ENCODE measurements at regions not wholly inside any gene's neighbourhood (a gene's known extent, or its start where the extent isn't known, plus 50 kb on each side); places are given as distances from the start of the nearest gene placed in this dataset.
"Not testable (repeated sequence)": the region's sequence is repeated elsewhere in the genome, so short reads cannot be mapped to it uniquely, and the experiment has no call there.

DNA sequence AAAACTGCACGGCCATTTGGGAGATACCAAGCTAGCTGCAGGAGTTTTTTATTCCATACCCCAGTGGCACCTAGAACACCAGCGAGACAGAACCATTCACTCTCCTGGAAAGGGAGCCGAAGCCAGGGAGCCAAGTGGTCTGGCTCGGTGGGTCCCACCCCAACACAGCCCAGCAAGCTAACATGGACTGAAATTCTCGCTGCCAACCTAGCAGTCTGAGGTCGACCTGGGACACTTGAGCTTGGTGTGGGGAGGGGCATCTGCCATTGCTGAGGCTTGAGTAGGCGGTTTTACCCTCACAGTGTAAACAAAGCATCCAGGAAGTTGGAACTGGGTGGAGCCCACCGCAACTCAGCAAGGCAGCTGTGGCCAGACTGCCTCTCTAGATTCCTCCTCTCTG lies 108.9 kb upstream of the CHD1 start:
- no peak for DNase-seq

DNA sequence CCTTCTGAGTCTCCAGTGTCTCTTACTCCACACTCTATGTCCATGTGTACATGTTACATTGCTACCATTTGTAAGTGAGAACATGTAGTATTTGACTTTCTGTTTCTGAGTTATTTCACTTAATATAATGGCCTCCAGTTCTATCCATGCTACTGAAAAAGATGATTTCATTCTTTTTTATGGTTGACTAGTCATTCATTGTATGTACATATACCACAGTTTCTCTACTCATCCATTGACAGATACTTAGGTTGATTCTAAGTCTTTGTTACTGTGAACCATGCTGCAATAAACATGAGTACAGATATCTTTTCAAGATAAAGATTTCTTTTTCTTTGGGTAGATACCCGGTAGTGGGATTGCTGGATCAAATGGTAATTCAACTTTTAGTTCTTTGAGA lies 107.1 kb upstream of the CHD1 start:
- no peak for DNase-seq

DNA sequence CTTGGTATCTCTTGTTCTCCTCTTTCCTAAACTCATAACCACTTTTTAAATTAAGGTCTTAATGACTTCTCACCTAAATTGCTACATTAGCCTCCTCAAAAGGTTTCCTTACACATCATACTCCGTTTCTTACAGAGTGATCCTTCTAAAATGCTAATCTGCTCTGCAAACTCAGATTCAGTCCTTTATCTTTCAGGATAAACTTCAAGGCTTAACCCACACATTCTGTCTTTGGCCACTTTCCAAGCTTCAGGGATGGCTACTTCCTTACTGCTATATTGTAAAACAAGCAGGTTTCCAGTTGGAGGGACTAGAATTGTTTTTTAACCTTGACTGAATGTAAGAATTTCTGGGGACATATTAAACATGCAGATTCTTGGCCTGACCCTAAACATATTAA lies 105.5 kb upstream of the CHD1 start:
- DNase-seq, result no peak

DNA sequence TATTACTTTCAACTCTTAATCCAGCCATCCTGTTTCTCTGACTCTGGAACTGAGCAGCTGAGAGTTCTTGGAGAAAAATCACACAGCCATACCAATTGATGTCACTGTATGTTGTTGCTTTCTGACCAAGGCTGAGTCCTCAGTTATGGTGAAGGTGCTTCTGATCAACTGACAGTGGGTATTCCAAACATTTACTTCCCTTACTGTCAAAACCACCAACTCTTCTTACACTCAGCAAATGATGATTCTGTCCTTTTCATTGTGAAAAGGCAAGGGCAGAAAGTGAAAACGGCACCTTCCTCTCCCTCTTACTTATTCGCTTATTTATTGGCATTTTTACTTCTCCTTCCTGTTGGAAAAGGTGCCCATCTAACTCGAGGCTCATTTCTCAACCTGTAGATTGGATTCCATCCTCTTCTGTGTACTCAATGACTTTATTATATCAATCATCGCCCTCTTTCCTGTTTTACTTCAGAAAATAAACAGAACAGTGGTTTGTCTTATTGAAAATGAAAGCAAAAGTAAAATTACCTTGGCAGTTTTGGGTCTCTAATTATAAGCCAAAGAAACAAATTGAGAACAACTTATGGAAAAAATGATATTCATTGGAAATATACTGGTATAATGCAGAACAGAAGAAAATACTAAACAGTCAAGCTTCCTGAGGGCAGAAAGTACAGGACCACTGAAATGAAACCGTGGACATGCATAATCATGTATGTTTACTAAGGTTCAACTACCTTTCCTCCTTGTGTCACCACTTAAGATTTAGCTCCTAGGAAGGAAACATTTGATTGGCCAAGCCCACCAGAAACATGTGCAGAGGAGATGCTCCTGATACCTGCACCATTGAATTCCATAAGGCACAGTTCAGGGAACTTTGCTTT lies 104.5 kb upstream of the CHD1 start:
- DNase-seq, result no peak

DNA sequence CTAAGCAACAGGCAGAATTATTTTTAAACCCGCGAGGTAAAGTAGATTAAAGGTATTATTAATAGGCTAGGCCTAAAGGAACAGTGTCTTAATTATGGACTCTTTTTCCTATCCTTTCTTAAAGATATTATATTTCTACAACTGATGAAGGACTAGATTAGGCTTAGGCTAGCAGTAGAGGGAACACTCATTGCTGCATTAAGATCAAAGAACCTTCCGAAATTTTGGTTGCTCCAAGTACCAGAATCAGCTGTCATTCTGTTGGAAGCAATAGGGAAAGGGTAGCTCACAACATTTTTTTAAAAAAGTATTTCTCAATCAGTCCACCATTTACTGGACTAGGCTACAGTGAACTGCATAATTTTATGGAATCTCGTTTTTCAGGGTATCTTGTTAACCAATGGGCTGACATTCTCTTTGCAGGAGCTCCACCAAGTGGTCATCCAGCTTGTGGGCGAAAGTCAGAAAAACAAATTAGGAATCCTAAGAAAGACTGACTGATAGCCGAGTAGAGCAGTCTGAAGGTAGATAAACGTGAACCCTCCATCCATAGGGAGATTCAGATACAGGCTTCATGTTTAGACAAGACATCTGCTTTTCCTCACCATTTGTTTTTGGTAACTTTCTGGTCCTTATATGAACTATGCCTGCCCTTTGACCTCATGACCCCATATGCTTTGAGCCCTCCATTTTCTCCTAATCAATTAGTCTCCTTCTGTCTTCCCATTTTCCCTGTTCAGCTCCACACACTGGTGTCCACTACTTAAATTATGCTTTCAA lies 103.6 kb upstream of the CHD1 start:
- peak; percentile 20 for DNase-seq

DNA sequence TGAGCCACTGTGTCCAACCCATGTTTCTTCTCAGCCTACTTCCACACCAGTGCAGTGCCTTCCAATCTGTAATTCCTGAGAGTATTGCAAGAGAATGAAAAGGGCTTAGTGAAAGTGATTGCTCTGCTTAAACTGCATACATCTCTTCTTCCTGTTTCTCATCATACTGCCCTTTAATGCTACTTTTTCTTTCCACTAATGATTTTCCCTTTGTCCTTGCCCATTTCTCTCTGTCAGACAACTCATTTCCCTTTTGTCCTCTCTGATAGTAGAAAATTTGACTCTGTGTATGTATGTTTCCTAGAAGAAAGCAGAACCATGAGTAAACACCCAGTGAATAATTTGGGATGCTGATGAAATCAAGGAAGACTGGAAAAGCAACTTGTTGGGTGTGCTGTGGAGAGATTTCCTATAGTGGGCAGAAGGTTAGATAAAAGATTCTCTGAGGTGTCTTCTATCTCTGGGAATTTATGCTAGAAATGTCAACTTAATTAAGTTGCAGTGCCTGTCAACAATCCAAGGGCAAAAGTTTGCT lies 102.2 kb upstream of the CHD1 start:
- DNase-seq, result no peak

DNA sequence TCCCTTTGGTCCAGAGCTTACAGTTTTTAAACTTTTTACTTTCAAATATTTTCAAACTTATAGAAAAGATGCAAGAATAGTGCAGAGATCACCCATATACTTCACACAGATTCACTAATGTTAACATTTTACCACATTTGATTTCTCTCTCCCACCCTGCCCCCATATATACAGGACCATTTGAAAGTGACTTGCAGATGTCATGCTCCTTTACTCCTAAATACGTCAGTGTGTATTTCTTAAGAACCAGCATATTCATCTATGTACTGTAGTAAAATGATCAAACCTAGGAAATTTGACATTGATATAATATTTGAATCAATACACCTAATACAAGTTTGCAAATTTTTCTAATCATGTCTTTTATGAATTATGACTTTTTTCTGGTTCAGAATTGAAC lies 100.4 kb upstream of the CHD1 start:
- no peak for DNase-seq

DNA sequence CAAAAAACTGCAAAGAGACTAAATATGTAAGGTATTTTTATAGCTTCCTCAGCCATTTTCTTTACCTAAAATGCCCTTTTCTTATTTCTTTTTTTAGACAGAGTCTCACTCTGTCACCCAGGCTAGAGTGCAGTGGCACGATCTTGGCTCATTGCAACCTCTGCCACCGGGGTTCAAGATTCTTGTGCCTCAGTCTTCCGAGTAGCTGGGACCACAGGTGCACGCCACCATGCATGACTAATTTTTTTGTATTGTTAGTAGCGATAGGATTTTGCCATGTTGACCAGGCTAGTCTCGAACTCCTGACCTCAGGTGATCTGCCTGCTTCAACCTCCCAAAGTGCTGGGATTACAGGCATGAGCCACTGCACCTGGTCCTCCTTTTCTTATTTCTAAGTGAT lies 99.4 kb upstream of the CHD1 start:
- DNase-seq, result not testable (repeated sequence)

DNA sequence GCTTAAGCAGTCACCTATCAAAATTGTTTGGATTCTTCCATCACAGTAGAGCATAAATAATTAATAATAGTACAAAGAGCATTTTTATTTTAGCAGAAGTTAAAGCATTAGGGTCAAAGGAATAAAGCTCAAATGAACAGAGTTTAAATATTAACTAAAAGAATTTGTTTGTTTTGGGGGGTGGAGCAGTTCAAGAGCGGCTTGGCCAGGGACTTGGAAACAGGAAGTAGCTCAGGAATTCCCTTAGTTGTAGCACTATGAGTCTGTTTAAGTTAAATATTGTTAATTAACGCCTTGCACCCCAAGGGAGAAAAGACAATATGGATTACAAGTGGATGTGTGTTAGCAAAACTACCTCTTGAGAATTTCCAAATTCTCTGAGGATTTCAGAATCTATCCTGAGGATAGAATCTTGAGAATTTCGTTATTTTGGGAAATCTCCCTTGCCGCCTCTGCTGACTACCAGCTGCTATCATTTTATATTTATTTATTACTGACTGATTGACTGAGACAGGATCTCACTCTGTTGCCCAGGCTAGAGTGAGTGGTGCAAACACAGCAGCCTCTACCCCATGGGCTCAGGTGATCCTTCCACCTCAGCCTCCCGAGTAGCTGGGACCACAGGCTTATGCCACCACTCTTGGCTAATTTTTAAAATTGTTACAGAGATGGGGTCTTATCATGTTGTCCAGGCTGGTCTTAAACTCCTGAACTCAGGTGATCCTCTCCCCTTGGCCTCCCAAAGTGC lies 96.7 kb upstream of the CHD1 start:
- DNase-seq, result no peak

DNA sequence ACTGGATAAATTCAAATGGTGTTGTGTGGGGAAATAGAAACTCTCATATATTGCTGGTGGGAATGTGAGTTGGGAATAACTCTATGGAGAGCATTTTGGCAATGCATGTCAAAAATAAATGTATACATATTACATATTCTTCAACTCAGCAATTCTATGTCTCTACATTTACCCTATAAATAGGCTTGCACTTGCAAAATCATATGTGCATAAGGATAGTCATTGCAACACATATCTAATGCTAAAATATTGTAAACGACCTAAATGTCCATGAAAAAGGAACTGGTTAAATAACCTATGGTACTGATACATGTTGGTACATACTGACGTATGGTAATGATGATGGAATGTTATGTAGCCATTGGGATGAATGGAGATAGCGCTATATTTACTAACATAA lies 94.5 kb upstream of the CHD1 start:
- no peak for DNase-seq

DNA sequence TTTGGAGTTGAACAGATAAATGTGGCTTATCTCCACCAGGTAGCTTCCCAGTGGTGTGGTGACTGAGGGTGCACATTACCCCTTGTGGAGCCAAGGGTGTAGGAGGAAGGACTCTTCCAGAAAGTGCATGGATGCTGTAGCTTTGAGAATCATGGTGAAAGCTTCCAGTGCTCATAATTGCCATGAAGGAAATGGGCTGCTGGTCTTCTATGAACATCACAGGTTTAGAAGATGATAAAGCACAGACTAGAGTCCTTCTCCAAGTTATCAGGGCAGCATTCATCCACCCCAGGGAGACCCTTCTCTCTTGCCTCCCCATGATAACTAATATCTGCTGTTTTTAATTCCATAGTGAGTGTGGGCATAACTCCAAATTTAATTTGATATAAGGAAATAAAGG lies 93.4 kb upstream of the CHD1 start:
- DNase-seq, result no peak

DNA sequence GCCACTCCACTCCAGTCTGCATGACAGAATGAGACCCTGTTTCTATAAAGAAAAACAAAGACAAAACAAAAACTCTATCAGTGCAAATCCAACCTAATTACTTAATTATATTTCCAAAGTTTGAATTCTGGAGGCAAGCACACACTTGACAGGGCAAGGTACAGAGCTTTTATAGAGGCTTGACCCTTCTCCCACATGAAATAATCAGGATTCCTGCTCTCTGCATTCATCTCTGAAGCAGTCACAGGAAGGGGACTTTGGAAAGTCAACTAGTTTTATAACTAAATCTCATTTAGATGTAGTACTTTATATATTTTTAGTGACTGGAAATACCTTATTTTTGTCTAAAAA lies 91.9 kb upstream of the CHD1 start:
- DNase-seq, result no peak

DNA sequence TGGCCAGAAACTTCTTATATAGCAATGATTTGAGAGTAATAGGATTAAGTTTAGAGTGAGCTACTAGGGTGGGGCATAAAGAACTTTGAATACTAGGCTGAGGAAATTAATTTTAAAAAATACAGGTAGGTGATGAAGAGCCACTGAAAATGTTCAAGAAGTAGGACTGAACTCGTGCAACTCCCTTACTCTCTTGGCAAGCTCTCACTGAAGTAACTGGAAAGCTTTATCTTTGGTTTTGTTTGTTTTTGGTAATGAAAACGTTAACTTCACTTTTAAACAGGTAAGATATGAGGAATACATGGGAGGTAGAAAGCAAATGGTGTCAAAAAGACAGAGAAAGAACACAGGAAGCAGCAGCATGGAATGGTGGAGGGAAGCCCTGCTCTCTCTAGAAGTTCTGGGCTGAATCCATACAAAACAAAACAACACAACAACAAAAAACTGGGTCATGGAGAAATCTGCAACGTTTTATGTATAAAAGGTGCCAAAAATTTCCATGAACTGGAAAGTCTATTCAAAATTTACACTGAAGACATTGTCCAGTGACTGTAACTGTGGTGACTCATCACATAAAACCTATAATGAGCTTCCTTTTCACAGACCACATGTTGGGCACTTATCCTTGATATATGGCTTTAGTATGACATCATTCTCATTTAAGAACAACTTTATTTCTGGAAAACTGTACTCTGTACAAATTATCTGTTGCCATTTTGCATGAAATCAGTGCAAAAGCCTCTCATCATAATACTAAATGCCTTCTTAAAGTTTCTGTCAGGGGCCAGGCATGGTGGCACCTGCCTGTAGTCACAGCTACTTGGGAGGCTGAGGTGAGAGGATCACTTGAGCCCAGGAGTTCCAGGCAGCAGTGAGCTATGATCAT lies 91.2 kb upstream of the CHD1 start:
- DNase-seq, result no peak

DNA sequence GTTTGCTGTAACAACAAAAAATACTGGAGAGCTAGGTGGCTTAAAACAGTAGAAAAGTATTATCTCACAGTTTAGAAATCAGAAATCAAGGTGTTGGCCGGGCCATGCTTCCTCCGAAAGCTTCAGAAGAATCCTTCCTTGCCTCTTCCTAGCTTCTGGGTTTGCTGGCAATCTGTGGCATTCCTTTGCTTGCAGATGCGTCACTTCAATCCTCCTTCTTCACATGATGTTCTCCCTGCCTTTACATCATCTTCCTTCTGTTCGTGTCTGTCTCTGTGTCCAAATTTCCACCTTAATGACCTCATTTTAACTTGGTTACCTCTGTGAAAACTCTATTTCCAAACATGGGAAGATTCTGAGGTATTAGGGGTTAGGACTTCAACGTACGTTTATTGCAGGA lies 90.4 kb upstream of the CHD1 start:
- DNase-seq, result no peak

DNA sequence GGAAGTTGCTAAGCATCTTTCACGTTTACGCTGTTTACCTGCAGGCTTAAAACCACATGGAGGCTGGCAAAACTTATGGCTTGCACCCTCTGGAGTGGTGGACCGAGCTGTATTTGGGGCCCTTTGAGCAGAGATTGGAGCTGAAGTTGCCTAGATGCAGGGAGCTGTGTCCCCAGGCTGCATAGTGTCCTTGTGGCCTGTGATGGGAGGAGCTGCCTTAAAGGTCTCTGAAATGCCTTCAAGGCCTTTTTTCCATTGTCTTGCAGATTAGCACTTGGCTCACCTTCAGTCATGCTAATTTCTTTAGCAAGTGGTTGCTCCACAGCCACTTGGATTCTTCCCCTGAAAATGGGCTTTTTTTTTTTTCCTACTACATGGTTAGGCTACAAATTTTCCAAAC lies 81.5 kb upstream of the CHD1 start:
- no peak for DNase-seq

DNA sequence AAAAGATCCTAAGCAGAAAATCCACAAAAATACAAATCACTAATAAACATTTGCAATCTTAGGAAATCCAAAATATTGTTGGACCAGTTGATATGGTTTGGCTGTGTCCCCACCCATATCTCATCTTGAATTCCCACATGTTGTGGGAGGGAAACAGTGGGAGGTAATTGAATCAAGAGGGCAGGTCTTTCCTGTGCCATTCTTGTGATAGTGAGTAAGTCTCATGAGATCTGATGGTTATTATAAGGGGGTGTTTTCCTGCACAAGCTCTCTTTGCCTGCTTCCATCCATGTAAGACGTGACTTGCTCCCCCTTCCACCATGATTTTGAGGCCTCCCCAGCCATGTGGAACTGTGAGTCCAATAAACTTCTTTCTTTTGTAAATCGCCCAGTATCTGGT lies 79.2 kb upstream of the CHD1 start:
- not testable (repeated sequence) for DNase-seq

DNA sequence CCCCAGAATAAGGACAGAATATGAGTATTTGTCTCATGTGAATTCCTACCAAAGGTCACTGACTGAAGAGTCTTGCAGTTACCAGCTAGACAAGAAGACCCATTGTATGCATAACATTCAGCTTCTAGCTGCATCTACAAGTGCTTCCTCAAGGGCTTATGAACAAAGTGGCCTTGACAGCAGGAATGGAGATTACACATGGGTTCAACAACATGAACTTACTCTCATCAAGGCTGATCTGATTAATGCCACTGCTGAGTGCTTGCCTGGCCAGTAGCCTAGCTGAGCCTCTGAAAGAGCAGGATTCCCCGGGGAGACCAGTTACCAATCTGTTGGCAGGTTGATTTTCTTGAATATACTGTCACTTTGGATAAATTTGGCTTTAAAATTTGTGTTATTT lies 76.7 kb upstream of the CHD1 start:
- no peak for DNase-seq

DNA sequence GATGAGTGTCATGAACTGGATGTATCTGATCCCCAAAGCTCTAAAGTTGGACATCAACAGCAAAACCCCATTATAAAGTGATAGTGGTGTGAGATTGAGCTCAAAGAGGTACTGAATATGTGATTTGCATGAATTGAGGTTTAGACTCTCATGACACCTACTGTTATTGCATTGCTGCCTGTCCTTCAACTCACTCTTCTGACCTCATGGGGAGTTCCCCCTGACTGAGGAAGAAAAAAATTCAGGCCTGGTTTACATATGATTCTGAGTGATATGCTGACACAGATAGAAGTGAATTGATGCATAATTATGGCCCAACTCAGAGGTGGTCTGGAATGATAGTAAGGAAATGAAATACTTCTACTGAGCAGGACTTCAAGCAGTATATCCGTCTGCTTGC lies 76.2 kb upstream of the CHD1 start:
- no peak for DNase-seq

DNA sequence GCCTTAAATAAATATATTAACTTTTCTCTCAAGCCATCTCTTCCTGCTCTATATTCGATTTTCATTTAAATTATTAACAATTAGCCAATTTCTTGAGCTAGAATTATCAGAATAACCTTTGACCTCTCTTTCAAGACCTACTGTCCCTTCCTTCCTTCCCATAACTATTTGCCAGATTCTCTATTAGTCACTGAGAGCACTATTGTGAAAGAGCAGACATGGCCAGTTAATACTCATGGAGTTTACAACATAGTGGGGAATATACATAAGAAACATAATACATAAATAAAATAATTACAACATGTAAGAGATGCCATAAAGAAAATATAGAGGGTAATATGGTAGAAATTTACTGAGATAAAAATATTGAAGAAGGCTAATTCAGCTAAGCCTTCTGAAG lies 72.1 kb upstream of the CHD1 start:
- no peak for DNase-seq

DNA sequence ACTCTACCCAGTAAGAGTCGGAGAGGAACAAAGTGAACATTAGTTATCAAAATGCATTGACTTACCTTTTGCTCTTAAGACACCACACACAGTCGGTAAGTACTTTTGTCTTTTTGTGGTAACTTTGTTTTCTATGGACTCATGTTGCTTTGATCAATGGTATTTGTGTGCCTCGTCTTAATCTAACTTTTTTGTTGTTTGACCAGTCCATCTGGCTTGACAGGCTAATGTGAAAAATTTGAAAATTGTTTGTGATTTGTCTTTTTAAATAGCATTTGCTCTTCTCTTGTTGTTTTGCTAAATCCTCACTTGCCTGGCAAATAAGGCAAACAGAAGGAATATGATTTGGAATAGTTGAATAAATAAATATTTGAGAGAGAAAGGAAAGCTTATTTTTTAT lies 71.4 kb upstream of the CHD1 start:
- DNase-seq, result no peak

DNA sequence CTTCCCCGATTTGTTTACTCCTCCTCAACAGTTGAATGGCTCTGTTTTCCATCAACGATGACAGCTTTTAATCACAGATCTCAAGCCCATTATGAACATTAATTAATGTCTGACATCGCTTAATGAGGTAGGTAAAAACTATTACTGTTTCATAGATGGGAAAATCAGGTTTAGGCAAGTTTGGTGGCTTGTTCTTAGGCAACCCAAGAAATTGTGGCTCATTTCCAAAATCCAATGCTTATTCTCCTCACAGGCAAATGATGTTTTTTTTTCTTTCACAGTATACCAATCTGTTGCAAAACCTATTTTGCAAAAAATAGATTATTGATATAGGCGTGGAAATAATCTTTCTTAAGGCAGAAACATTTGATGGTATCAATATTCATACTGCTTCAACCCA lies 70.8 kb upstream of the CHD1 start:
- peak; percentile 60 for DNase-seq

DNA sequence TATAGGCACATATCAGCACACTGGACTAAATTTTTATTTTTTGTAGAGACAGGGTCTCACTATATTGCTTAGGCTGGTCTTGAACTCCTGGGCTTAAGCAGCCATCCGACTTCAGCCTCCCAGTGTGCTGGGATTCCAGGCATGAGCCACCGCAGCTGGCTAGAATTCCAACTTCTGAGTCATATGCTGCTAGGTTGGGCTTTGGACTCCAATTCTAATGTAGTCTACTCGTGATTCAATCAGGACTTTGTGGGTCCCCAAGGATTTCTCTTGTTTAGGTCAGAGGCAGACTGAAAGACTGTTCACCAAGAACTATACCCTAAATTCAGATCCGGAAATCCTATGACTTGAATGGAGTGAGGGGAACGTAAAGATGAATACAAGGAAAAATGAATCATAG lies 68.2 kb upstream of the CHD1 start:
- no peak for DNase-seq

DNA sequence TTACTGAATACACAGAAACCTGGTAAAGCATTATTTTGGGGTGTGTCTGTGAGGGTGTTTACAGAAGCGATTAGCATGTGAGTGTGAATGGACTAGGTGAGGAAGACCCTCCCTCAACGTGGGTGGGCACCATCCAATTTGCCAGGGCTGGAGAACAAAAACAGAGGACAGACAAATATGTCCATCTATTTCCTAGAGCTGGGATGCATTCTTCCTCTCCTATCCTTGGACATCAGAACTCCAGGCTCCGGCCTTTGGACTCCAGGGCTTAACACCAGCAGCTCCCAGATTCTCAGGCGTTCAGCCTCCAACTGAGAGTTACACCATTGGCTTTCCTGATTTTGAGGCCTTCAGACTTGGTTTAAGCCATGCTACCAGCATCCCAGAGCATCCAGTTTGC lies 65.8 kb upstream of the CHD1 start:
- DNase-seq, result no peak

All from NCI-H1105 treated with DMSO at 0.1 percent for 48 hours (cell line).